HG03442 (cell line): ENCODE measurements at regions not wholly inside any gene's neighbourhood (a gene's known extent, or its start where the extent isn't known, plus 50 kb on each side); places are given as distances from the start of the nearest gene placed in this dataset.

ENCODE experiments used
- ATAC-seq: cut with Tn5 transposase; IDR thresholded peaks from one replicate; pipeline ENCODE4 v1.9.1; 2021; ENCODE audit warnings: mild to moderate bottlenecking, moderate library complexity; ENCODE audit not compliant: unreplicated experiment

- no peak for ATAC-seq
Measured at GRCh38 chr4:107253579-107254068, 217.5 kb upstream of the DKK2 start.

GRCh38 chr4:107253090-107253489 lies 217.0 kb upstream of the DKK2 start:
- no peak for ATAC-seq

- no peak for ATAC-seq
Measured at GRCh38 chr4:107252571-107252970, 216.5 kb upstream of the DKK2 start.

- no peak for ATAC-seq
Measured at GRCh38 chr4:107248571-107248970, 212.5 kb upstream of the DKK2 start.

- ATAC-seq, result no peak
Measured at GRCh38 chr4:107247738-107248137, 211.6 kb upstream of the DKK2 start.

- no peak for ATAC-seq
Measured at GRCh38 chr4:107246761-107247160, 210.6 kb upstream of the DKK2 start.

- ATAC-seq, result no peak
Measured at GRCh38 chr4:107243141-107243781, 207.1 kb upstream of the DKK2 start.

GRCh38 chr4:107220976-107221375 lies 184.9 kb upstream of the DKK2 start:
- ATAC-seq, result no peak

- ATAC-seq, result no peak
Measured at GRCh38 chr4:107219681-107220080, 183.6 kb upstream of the DKK2 start.

- ATAC-seq, result no peak
Measured at GRCh38 chr4:107216379-107216778, 180.3 kb upstream of the DKK2 start.

- ATAC-seq, result no peak
Measured at GRCh38 chr4:107215222-107215621, 179.1 kb upstream of the DKK2 start.

GRCh38 chr4:107213880-107214279 lies 177.8 kb upstream of the DKK2 start:
- no peak for ATAC-seq

GRCh38 chr4:107213410-107213809 lies 177.3 kb upstream of the DKK2 start:
- ATAC-seq, result no peak

- ATAC-seq, result no peak
Measured at GRCh38 chr4:107212565-107212964, 176.5 kb upstream of the DKK2 start.

- no peak for ATAC-seq
Measured at GRCh38 chr4:107210450-107211239, 174.5 kb upstream of the DKK2 start.

GRCh38 chr4:107203733-107204132 lies 167.6 kb upstream of the DKK2 start:
- no peak for ATAC-seq

- no peak for ATAC-seq
Measured at GRCh38 chr4:107202744-107203143, 166.6 kb upstream of the DKK2 start.

GRCh38 chr4:107197121-107197520 lies 161.0 kb upstream of the DKK2 start:
- no peak for ATAC-seq

- ATAC-seq, result no peak
Measured at GRCh38 chr4:107196312-107196711, 160.2 kb upstream of the DKK2 start.

GRCh38 chr4:107194005-107194404 lies 157.9 kb upstream of the DKK2 start:
- ATAC-seq, result no peak

GRCh38 chr4:107192601-107193000 lies 156.5 kb upstream of the DKK2 start:
- no peak for ATAC-seq

GRCh38 chr4:107187091-107187490 lies 151.0 kb upstream of the DKK2 start:
- no peak for ATAC-seq
